ENCODE measurements at regions not wholly inside any gene's neighbourhood (a gene's known extent, or its start where the extent isn't known, plus 50 kb on each side); places are given as distances from the start of the nearest gene placed in this dataset.

- TF ChIP-seq CTCF (IDR thresholded peaks at IDR 0.05) (peak; percentile 36 to 60 (median 56)), POLR2A (IDR thresholded peaks at IDR 0.05) (no peak)
Measured at GRCh38 chr3:148075771-148076716, 621.7 kb upstream of the AGTR1 start.
